ENCODE measurements at regions not wholly inside any gene's neighbourhood (a gene's known extent, or its start where the extent isn't known, plus 50 kb on each side); places are given as distances from the start of the nearest gene placed in this dataset.

- TF ChIP-seq MAZ (IDR thresholded peaks at IDR 0.05; ENCODE audit: borderline replicate concordance, low read depth, low read length) = no peak
- no peak for TF ChIP-seq CTCF (IDR thresholded peaks at IDR 0.05)
- TF ChIP-seq RAD21 (conservative IDR thresholded peaks at IDR 0.05 in 1 of 2, IDR thresholded peaks at IDR 0.05 in 1 of 2) = no peak
- TF ChIP-seq POLR2A (IDR thresholded peaks at IDR 0.05; ENCODE audit: low read length) = no peak
- TF ChIP-seq REST (IDR thresholded peaks at IDR 0.05) = no peak
- TF ChIP-seq ESRRA (IDR thresholded peaks at IDR 0.05; ENCODE audit: borderline replicate concordance, low read length) = no peak
- no peak for TF ChIP-seq EP300 (IDR thresholded peaks at IDR 0.05)
- TF ChIP-seq JUNB (IDR thresholded peaks at IDR 0.05) = no peak
- no peak for TF ChIP-seq FOSL2 (IDR thresholded peaks at IDR 0.05)
- TF ChIP-seq FOSL2 (CRISPR knock-in tag; IDR thresholded peaks at IDR 0.05) = no peak
- no peak for TF ChIP-seq RNF2 (IDR thresholded peaks at IDR 0.05; ENCODE audit: borderline replicate concordance, low read depth)
- no peak for TF ChIP-seq MYC (IDR thresholded peaks at IDR 0.05; ENCODE audit: borderline replicate concordance, low read length)
Observed at GRCh38 chr16:54586474-54587175, 300.0 kb upstream of the IRX3 start.

All from A549 (cell line).